GM19043 (cell line): ENCODE measurements at regions not wholly inside any gene's neighbourhood (a gene's known extent, or its start where the extent isn't known, plus 50 kb on each side); places are given as distances from the start of the nearest gene placed in this dataset.

Source experiments
- ATAC-seq: cut with Tn5 transposase; IDR thresholded peaks from one replicate; pipeline ENCODE4 v1.9.1; 2021; ENCODE audit warnings: low read depth; ENCODE audit not compliant: unreplicated experiment

DNA sequence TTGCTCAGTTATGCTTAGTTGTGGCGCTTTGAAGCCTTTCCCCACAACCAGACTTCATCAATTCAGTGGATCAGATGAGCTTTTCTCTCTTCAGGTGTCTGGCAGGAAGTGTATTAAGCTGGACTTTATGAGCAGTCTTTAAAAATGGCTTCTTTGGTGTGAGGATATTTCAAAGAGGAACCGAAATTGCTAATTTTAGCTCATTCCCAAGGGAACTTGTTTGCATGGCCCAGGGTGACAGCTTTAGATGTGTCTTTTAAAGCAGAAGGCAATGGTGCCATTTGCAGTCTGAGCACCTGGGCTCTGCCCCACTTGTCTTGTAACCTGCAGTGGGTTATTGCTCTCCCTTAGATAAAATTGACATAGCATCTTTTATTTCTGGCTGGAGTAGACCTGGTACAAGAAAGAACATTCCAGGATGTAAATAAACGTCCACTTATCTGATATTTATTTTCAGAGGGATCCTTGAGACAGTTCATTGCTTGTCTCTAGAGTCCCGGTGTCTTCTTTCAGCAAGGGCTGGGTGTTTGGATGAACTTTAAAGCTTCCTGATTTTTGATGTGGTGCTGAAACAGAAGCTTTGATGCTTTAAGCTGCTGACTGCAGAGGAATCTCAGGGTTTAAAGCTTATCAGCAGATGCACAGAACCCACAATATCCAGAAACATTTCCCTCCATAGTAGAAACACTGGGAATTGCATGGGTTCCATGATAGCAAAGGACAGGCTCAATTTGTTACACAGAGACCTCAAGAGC, 241.7 kb downstream of the ADGRL2 start:
- no peak for ATAC-seq
